ENCODE measurements at regions not wholly inside any gene's neighbourhood (a gene's known extent, or its start where the extent isn't known, plus 50 kb on each side); places are given as distances from the start of the nearest gene placed in this dataset.

DNA sequence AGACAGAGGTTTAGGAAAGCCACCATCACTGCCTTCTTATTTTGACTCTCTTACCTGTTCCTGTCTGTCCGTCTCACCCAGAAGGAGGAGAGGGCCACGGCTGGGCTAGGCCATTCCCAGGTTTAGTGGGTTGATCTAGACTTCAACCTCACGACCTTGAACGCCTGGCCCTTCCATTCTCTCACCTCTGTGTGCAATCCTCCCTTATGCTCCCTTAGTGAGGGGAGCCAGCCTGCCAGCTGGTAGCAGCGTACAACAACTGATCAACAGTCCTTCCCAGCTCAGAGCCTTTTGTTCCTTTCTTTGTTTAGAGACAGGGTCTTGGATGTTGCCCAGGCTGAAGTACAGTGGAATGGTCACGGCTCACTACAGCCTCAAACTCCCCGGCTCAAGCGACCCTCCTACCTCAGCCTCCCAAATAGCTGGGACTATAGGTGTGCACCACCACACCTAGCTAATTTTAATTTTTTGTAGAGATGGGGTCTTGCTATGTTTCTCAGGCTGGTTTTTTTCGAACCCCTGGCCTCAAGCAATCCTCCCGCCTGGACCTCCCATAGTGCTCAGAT, 123.9 kb downstream of the ZNF664 start:
- DNase-seq (ENCODE audit: low read depth in 1 of 2, low spot score in 1 of 2) (no peak), FAIRE-seq (no peak), ATAC-seq (no peak)
- Histone ChIP-seq H3K9me3 (0 out of 3 replicates have a peak, but pooled peaks cover 4% of the 10 kb centered on the region), H3K27ac (no peak overlapping the region), H3K4me3 (no peak overlapping the region), H3K4me2 (no peak overlapping the region), H3K4me1 (no peaks in the 10 kb centered on the region)
- ChIA-PET CTCF (interaction anchor here (1.2 to 1.4 kb wide), 2 partner anchors 65 to 80 kb away, joined by 3 to 4 read pairs; no protein-coding TSS in a partner anchor), POLR2A (no interaction called here)
- 57% methylated on average over 10 of the region's 10 CpGs for WGBS (ENCODE audit: missing lambda C conversion rate)
- TF ChIP-seq NFE2L2 (conservative IDR thresholded peaks at IDR 0.05; ENCODE audit: low read length) (no peak), ESRRA (IDR thresholded peaks at IDR 0.05; ENCODE audit: borderline replicate concordance, low read length) (no peak), EHMT2 (IDR thresholded peaks at IDR 0.05; ENCODE audit: low read depth) (no peak), GATA3 (IDR thresholded peaks at IDR 0.05; ENCODE audit: borderline replicate concordance) (no peak), ZNF302 (CRISPR knock-in tag; IDR thresholded peaks at IDR 0.05) (no peak), EP300 (IDR thresholded peaks at IDR 0.05) (no peak), ZC3H11A (IDR thresholded peaks at IDR 0.05) (no peak), KDM1A (IDR thresholded peaks at IDR 0.05; ENCODE audit: low read depth) (no peak), CHD4 (IDR thresholded peaks at IDR 0.05; ENCODE audit: borderline replicate concordance) (no peak), CBX2 (IDR thresholded peaks at IDR 0.05; ENCODE audit: borderline replicate concordance, low read depth) (no peak), FOSL2 (IDR thresholded peaks at IDR 0.05) (no peak), FOSL2 (CRISPR knock-in tag; IDR thresholded peaks at IDR 0.05) (no peak), HMGXB4 (CRISPR knock-in tag; IDR thresholded peaks at IDR 0.05; ENCODE audit: borderline replicate concordance) (no peak), MAFK (IDR thresholded peaks at IDR 0.05; ENCODE audit: partially characterized antibody) (no peak), CHD2 (IDR thresholded peaks at IDR 0.05; ENCODE audit: low read length, partially characterized antibody) (no peak)
- TF ChIP-seq, protein P1, sequence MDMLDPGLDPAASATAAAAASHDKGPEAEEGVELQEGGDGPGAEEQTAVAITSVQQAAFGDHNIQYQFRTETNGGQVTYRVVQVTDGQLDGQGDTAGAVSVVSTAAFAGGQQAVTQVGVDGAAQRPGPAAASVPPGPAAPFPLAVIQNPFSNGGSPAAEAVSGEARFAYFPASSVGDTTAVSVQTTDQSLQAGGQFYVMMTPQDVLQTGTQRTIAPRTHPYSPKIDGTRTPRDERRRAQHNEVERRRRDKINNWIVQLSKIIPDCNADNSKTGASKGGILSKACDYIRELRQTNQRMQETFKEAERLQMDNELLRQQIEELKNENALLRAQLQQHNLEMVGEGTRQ (IDR thresholded peaks at IDR 0.05), result no peak
- TF ChIP-seq, protein P2, sequence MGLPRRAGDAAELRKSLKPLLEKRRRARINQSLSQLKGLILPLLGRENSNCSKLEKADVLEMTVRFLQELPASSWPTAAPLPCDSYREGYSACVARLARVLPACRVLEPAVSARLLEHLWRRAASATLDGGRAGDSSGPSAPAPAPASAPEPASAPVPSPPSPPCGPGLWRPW (IDR thresholded peaks at IDR 0.05), result no peak
- TF ChIP-seq, protein P3, sequence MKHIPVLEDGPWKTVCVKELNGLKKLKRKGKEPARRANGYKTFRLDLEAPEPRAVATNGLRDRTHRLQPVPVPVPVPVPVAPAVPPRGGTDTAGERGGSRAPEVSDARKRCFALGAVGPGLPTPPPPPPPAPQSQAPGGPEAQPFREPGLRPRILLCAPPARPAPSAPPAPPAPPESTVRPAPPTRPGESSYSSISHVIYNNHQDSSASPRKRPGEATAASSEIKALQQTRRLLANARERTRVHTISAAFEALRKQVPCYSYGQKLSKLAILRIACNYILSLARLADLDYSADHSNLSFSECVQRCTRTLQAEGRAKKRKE (CRISPR knock-in tag; IDR thresholded peaks at IDR 0.05; ENCODE audit: low read depth), result no peak

DNA sequence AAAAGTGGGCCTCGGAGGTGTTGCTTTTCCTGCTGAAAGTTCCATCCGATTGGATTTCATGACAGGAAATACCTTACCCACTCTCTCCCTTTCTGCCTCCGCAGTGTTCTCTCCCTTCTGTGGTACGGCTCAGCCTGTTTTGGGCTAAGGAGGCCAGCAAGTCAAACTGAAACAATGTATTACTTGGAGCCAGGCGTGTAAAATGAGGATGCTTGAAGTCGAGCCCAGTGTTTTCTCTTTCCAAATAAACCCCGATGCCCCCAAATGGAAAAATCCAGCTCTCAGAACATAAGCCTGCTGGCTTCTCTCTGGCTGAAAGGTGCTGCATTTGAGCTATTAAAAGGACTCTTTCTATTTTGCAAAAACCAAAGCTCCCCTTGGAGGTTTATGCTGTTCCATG, 124.7 kb downstream of the ZNF664 start:
- 52% methylated on average over 7 of the region's 7 CpGs for WGBS (ENCODE audit: missing lambda C conversion rate)
- POLR2A ChIA-PET, result no interaction called here
- CTCF ChIA-PET, result interaction anchor here (0.7 to 1.4 kb wide), 3 partner anchors 66 to 134 kb away, joined by 3 to 4 read pairs (median 3); no protein-coding TSS in a partner anchor
- 0 out of 3 replicates have a peak, but pooled peaks cover 3% of the 10 kb centered on the region for H3K9me3 ChIP-seq
- no peak overlapping the region for H3K4me2 ChIP-seq
- H3K4me3 ChIP-seq, result no peak overlapping the region
- H3K27ac ChIP-seq, result no peak overlapping the region
- DNase-seq (ENCODE audit: low read depth in 1 of 2, low spot score in 1 of 2), result no peak
- H3K4me1 ChIP-seq, result no peaks in the 10 kb centered on the region
- ATAC-seq, result no peak
- no peak for FAIRE-seq
- TF ChIP-seq HMGXB4 (CRISPR knock-in tag; IDR thresholded peaks at IDR 0.05; ENCODE audit: borderline replicate concordance), result no peak
- no peak for TF ChIP-seq RNF2 (IDR thresholded peaks at IDR 0.05; ENCODE audit: borderline replicate concordance, low read depth)
- TF ChIP-seq POLR2AphosphoS2 (conservative IDR thresholded peaks at IDR 0.05; ENCODE audit: low read length), result no peak
- TF ChIP-seq CHD4 (IDR thresholded peaks at IDR 0.05; ENCODE audit: borderline replicate concordance), result no peak
- no peak for TF ChIP-seq TFCP2L1 (CRISPR knock-in tag; IDR thresholded peaks at IDR 0.05)
- no peak for TF ChIP-seq PHF8 (IDR thresholded peaks at IDR 0.05; ENCODE audit: borderline replicate concordance, low read depth)
- no peak for TF ChIP-seq CBX8 (IDR thresholded peaks at IDR 0.05)
- no peak for TF ChIP-seq CHD2 (IDR thresholded peaks at IDR 0.05; ENCODE audit: low read length, partially characterized antibody)
- TF ChIP-seq BHLHE40 (IDR thresholded peaks at IDR 0.05; ENCODE audit: low read depth, low read length), result no peak
- no peak for TF ChIP-seq REST (IDR thresholded peaks at IDR 0.05)
- no peak for TF ChIP-seq FOSL2 (IDR thresholded peaks at IDR 0.05)
- TF ChIP-seq FOSL2 (CRISPR knock-in tag; IDR thresholded peaks at IDR 0.05), result no peak
- TF ChIP-seq, protein P3 (CRISPR knock-in tag; IDR thresholded peaks at IDR 0.05; ENCODE audit: low read depth), result no peak
- TF ChIP-seq JUN (IDR thresholded peaks at IDR 0.05), result no peak
- TF ChIP-seq EHF (CRISPR knock-in tag; IDR thresholded peaks at IDR 0.05), result no peak
